Upper lobe of left lung (tissue), 6 donors: ENCODE measurements at regions not wholly inside any gene's neighbourhood (a gene's known extent, or its start where the extent isn't known, plus 50 kb on each side); places are given as distances from the start of the nearest gene placed in this dataset.
A peak's percentile ranks its signal among the peaks of the same experiment; 100 is the strongest.

Experiments used
- ATAC-seq, 2 donors: fragments of 200-7000 bp; cut with Tn5 transposase; one replicate each; pipeline ENCODE4 v1.9.1; 2022; ENCODE audit warnings: mild to moderate bottlenecking in 2 of 2, moderate library complexity in 2 of 2; ENCODE audit not compliant: low FRiP score in 2 of 2
- DNase-seq, 2 donors: peaks; one replicate each; pipeline ENCODE4 v3.0.0-alpha.2; 2019 to 2020
- H3K27ac ChIP-seq, 4 donors: fragments of 200-600 bp; sonication (generic); one replicate each; pipeline ENCODE4 v1.5.1; 2016 to 2019
- H3K27me3 ChIP-seq, 4 donors: fragments of 200-600 bp; sonication (generic); one replicate each; pipeline ENCODE4 v1.5.1; 2017 to 2019
- H3K36me3 ChIP-seq, 4 donors: fragments of 200-600 bp; sonication (generic); one replicate each; pipeline ENCODE4 v1.5.1; 2016 to 2019
- H3K4me1 ChIP-seq, 4 donors: fragments of 200-600 bp; sonication (generic); one replicate each; pipeline ENCODE4 v1.5.1; 2018 to 2019
- H3K4me3 ChIP-seq, 4 donors: fragments of 200-600 bp; sonication (generic); one replicate each; pipeline ENCODE4 v1.5.1; 2017 to 2019; ENCODE audit warnings: mild to moderate bottlenecking in 2 of 4, moderate library complexity in 1 of 4
- H3K9me3 ChIP-seq, 4 donors: fragments of 200-600 bp; sonication (generic); one replicate each; pipeline ENCODE4 v1.5.1; 2018 to 2019
- EP300 ChIP-seq, 4 donors: sonication (generic); formaldehyde crosslinking; IDR thresholded peaks; one replicate each; pipeline ENCODE4 v1.5.1; 2017; ENCODE audit warnings: antibody characterized with exemption in 4 of 4, control low read depth in 2 of 4
- POLR2A ChIP-seq, 4 donors: fragments of 450-650 bp; IDR thresholded peaks; one replicate each; pipeline ENCODE4 v1.5.1; 2016 to 2017; ENCODE audit warnings: antibody characterized with exemption in 4 of 4, mild to moderate bottlenecking in 2 of 4
- POLR2AphosphoS5 ChIP-seq, 2 donors: sonication (generic); formaldehyde crosslinking; IDR thresholded peaks; one replicate each; pipeline ENCODE4 v1.5.1; 2017; ENCODE audit warnings: antibody characterized with exemption in 2 of 2
- WGBS, 2 donors: methylation state at CpG; one replicate each; pipeline ENCODE4 v1.1.5; 2017 to 2018; 5-methylcytosine and 5-hydroxymethylcytosine counted together
- TF ChIP-seq, protein P1 (sequence below), 6 experiments: fragments of 450-650 bp in 4 of 6; fragments of 200-600 bp in 2 of 6; sonication (generic) in 2 of 6; IDR thresholded peaks; one replicate each; pipeline ENCODE4 v1.5.1; 2016 to 2019; ENCODE audit warnings: antibody characterized with exemption in 6 of 6
- donor health status: DM: no; HTN: no; CAD: no; lungs with moderate emphysema.
- donor health status: DM: no; HTN: yes; CAD: no; lungs with severe emphysema.

DNA sequence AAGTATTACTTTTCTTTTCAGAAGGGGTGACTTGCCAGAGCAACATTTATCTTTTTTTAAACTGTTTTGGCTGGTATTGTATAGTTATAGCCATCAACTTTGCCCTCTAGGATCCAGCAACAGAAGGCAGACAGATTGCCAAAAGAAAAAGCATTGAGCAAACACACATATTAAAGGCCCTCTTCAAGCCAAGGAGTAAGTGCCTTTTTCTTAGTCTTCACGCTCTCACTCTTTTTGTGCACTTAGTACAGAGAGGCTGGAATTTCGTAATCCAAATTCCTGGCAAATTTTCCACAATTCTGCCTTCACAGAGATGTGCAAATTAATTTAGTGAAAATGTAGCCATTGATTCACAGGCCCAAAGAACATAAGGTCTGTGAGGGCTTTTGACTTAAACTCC lies 253.1 kb upstream of the EDA2R start:
- no peaks in the 10 kb centered on the region for H3K9me3 ChIP-seq
- H3K4me1 ChIP-seq, result no peaks in the 10 kb centered on the region
- no peak for TF ChIP-seq POLR2AphosphoS5 (IDR thresholded peaks at IDR 0.05)
- TF ChIP-seq POLR2A (IDR thresholded peaks at IDR 0.05), result no peak
- TF ChIP-seq EP300 (IDR thresholded peaks at IDR 0.05), result no peak
- TF ChIP-seq, protein P1, sequence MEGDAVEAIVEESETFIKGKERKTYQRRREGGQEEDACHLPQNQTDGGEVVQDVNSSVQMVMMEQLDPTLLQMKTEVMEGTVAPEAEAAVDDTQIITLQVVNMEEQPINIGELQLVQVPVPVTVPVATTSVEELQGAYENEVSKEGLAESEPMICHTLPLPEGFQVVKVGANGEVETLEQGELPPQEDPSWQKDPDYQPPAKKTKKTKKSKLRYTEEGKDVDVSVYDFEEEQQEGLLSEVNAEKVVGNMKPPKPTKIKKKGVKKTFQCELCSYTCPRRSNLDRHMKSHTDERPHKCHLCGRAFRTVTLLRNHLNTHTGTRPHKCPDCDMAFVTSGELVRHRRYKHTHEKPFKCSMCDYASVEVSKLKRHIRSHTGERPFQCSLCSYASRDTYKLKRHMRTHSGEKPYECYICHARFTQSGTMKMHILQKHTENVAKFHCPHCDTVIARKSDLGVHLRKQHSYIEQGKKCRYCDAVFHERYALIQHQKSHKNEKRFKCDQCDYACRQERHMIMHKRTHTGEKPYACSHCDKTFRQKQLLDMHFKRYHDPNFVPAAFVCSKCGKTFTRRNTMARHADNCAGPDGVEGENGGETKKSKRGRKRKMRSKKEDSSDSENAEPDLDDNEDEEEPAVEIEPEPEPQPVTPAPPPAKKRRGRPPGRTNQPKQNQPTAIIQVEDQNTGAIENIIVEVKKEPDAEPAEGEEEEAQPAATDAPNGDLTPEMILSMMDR (IDR thresholded peaks at IDR 0.05), result no peak
- WGBS, 2 donors, result 63 to 85% methylated on average over 2 of the region's 2 CpGs
- no peaks in the 10 kb centered on the region for H3K27me3 ChIP-seq
- no peak overlapping the region for H3K4me3 ChIP-seq
- DNase-seq (no peak), ATAC-seq (no peak)
- no peaks in the 10 kb centered on the region for H3K36me3 ChIP-seq
- no peak overlapping the region for H3K27ac ChIP-seq

DNA sequence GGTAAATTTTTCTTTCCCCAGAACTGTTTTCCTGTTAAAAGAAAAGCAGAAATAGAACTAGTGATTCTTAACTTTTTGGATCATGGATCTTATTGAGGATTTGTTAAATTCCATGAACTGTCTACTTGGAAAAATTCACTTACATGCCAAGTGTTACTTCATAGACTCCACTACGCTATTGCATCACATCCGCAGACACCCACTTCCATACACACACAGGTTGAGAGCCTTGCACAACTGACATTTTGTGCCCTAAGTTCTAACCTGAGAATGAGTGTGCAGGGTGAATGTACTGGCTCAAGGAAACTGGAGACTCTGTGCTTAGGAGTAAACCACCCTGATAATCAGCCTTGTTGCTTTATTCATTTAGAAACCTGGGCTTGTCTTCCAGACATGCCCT lies 250.5 kb upstream of the EDA2R start:
- WGBS, 2 donors, result 61 to 71% methylated on average over 2 of the region's 2 CpGs
- H3K36me3 ChIP-seq, result no peaks in the 10 kb centered on the region

DNA sequence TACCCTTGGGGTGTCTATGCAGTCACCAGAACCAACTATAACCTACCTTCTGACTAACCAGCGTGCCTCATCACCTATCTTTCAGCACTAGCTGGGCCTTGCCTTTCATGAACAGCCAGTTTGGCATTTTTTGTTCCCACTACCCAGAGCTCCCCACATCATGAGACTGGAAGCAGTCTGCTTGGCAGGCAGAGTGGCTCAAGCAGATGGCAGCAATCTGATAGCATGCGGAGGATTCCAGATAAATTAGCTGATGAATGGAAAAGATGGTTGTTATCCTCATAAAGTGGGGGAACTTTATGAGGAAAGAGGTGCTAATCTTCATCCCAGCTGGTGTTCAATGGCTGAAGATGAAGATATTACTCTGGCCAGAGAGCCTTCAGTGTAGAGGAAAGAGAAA lies 243.2 kb upstream of the EDA2R start:
- no peak for DNase-seq
- Histone ChIP-seq H3K27me3 (no peaks in the 10 kb centered on the region), H3K4me1 (no peaks in the 10 kb centered on the region), H3K27ac (no peak overlapping the region), H3K4me3 (no peak overlapping the region), H3K9me3 (no peaks in the 10 kb centered on the region), H3K36me3 (no peaks in the 10 kb centered on the region)
- ATAC-seq, result no peak
- TF ChIP-seq EP300 (IDR thresholded peaks at IDR 0.05), result no peak
- TF ChIP-seq POLR2A (IDR thresholded peaks at IDR 0.05), result no peak
- TF ChIP-seq, protein P1 (IDR thresholded peaks at IDR 0.05), result no peak
- TF ChIP-seq POLR2AphosphoS5 (IDR thresholded peaks at IDR 0.05), result no peak
- WGBS, 2 donors, result 67 to 73% methylated on average over 2 of the region's 2 CpGs

More for the DNA sequence above, 250.5 kb upstream of the EDA2R start:
- TF ChIP-seq EP300 (IDR thresholded peaks at IDR 0.05) (no peak), POLR2A (IDR thresholded peaks at IDR 0.05) (no peak), POLR2AphosphoS5 (IDR thresholded peaks at IDR 0.05) (no peak)
- TF ChIP-seq, protein P1 (IDR thresholded peaks at IDR 0.05), result no peak
- no peaks in the 10 kb centered on the region for H3K9me3 ChIP-seq
- no peaks in the 10 kb centered on the region for H3K4me1 ChIP-seq
- H3K4me3 ChIP-seq, result no peak overlapping the region
- DNase-seq, result peak in 1 of 2 donors; percentile 24
- no peak for ATAC-seq
- no peaks in the 10 kb centered on the region for H3K27me3 ChIP-seq
- H3K27ac ChIP-seq, result no peak overlapping the region

DNA sequence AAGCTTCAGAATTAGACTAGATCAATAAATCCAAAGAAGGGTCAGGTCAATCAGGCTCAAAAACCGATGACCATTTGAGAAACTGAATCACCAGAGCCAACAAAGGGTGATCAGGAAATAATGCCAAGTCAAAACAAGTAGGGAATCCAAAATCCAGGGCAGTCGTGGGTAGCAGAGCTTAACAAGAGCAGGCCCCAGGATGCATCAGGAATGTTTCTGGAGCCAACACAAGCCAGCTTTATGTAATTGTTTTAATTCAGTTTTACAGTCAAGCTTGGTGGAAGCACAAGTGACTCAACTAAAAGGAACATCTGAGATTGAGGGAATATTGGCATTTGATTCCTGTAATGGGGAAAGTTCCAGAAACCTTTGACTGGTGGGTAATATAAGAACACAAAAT lies 237.9 kb upstream of the EDA2R start:
- H3K4me1 ChIP-seq, result no peaks in the 10 kb centered on the region
- no peak overlapping the region for H3K4me3 ChIP-seq
- ATAC-seq (no peak), DNase-seq (no peak)
- H3K27ac ChIP-seq, result no peak overlapping the region
- TF ChIP-seq EP300 (IDR thresholded peaks at IDR 0.05), result no peak
- no peak for TF ChIP-seq POLR2A (IDR thresholded peaks at IDR 0.05)
- TF ChIP-seq, protein P1 (IDR thresholded peaks at IDR 0.05), result no peak
- TF ChIP-seq POLR2AphosphoS5 (IDR thresholded peaks at IDR 0.05), result no peak
- 30 to 63% methylated on average over 2 of the region's 2 CpGs for WGBS, 2 donors
- no peaks in the 10 kb centered on the region for H3K9me3 ChIP-seq
- H3K36me3 ChIP-seq, result no peaks in the 10 kb centered on the region
- H3K27me3 ChIP-seq, result no peaks in the 10 kb centered on the region

DNA sequence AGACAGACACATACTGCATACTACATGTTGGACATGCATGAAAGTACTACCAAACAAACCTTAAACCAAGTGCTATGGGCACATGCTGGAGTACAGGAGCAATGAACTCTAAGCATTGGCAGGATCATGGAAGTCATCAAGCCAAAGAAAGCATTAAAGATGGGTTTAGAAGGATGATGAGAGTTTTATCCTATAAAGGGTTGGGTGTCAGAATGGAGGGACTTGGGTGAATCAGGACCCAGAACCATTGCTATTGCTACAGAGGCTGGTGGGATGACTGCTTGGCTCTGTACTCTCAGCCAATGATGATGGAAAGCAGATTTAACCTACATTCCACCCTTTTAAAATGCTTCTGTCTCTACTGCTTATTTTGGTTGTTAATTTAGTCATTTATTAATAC lies 233.9 kb upstream of the EDA2R start:
- no peaks in the 10 kb centered on the region for H3K4me1 ChIP-seq
- H3K27me3 ChIP-seq, result no peaks in the 10 kb centered on the region
- no peak overlapping the region for H3K4me3 ChIP-seq
- no peaks in the 10 kb centered on the region for H3K9me3 ChIP-seq
- no peaks in the 10 kb centered on the region for H3K36me3 ChIP-seq
- TF ChIP-seq EP300 (IDR thresholded peaks at IDR 0.05) (no peak), POLR2AphosphoS5 (IDR thresholded peaks at IDR 0.05) (no peak), POLR2A (IDR thresholded peaks at IDR 0.05) (no peak)
- TF ChIP-seq, protein P1 (IDR thresholded peaks at IDR 0.05), result no peak
- no peak for DNase-seq
- no peak for ATAC-seq
- no peak overlapping the region for H3K27ac ChIP-seq
